IPS DF 4.7 (cell line): ENCODE measurements at regions not wholly inside any gene's neighbourhood (a gene's known extent, or its start where the extent isn't known, plus 50 kb on each side); places are given as distances from the start of the nearest gene placed in this dataset.
A peak's percentile ranks its signal among the peaks of the same experiment; 100 is the strongest.

ENCODE experiments used
- DNase-seq: peaks from one replicate; pipeline ENCODE4 v3.0.0-alpha.2; 2013; ENCODE audit warnings: low spot score; ENCODE audit errors: extremely low read depth

DNA sequence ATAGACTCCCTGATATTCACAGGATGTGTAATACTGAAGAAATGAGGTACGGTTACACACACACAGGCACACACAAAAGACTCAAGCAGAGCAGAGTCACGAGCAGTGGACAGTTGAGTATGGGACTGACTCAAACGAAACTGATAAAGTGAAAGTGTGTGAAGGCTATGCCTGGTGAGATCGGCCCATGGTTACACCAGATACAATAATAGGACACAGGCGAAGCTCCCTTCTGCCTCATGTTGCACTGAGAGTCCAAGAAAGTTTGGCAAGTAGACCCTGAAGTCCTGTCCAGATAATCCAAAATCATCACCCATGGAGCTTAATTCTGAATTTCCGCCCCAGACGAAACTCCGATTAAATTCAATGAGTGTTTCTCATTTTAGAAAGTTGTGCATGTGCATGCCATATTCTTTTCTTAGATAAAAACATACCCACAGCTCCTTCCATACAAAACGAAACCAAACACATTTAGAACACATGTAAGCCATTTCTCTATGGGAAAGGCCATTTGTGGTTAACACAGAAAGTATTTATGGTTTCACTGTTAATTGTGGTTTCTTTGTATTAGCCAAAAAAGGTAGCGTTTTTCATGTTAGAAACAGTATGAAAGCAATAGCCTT is 567.6 kb downstream of the PLCL1 start:
- no peak for DNase-seq

DNA sequence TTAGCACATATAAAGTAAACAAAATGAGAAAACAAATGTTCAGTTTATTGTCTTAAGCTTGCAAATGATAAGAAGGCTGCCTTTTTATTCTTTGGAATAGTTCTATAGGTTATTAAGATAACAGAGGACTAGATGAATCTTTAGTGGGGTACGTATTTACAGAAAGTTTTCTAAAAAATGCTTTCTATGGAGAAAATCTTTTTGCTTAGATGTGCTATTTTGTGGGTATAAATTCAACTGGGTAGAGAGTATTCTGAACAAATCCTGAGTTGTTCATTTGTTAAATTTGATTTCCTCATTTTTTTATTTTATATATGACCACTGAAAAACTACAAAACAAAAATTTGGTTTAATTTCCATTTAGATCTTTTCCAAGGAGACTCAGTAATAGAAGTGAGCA is 566.9 kb downstream of the PLCL1 start:
- no peak for DNase-seq

DNA sequence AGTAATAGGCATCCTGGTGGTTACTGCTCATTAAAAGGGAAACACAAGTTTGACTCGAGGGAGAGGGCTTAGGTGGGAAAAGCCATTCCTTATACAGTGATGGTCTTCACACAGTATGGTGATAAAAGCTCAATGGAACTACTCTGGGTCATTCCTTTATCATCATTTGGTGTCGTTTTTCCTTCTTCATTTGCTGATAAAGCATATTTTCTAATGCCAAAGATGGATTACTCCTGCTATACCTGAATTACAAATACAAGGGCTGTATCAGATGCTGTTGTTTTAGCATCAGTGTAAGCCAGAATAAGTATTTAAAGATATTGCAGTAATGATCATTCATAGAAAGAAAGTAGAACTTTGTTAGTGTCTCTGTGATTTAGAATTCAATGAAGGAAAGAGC is 563.7 kb downstream of the PLCL1 start:
- DNase-seq, result no peak

DNA sequence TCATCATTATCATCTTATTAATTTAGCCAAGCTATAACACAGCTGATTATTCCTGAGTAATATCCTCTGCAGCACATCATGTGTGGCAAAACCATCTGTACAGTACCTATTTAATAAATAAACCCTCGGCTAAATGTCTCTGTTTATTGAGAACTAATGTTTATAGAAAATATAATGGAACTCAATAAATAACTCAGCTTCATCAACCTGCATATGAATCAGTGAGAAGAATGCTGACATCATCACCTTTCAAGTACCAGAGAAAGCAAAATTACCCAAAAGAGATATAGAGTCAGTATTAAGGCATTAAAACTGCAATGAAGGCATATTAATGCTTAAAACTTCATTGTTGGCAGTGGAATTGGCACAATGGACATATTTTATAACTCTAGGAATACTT is 558.3 kb downstream of the PLCL1 start:
- DNase-seq, result no peak

DNA sequence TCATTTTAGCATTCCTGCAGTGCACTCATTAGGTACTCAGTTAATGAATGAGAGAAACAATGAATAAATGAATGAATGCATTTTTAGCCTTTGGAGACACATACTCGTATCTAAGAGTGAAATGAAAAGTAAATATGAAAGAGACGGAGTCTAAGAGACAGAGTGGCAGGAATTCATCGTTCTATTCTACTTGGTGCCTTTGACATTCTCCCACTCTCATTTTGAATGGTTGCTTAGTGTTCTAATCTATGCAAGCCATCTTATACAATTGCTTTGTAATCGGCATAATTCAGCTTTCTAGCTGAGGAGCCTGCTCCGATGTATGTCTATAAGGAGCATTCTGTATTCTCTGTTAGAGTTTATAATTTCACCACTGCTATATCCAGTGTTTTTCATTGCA is 554.9 kb downstream of the PLCL1 start:
- no peak for DNase-seq

DNA sequence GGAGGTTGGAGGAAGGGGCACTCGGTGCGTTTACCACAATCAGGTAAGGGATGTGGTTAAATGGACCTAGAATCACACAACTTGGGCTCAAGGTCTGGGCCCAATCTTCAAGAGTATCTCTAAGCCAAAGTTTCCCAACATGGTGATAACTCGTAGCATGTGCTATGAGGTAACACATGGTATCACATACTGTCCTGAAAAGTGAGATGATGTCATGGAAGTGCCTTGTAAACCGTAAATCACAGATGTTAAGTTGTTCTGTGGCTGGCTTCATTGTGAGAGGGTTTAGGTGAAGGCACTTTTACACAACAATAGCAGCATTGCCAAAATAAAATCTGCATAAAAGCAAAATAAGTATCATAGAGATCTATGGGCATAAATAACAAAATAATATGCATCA is 551.8 kb downstream of the PLCL1 start:
- DNase-seq, result no peak

DNA sequence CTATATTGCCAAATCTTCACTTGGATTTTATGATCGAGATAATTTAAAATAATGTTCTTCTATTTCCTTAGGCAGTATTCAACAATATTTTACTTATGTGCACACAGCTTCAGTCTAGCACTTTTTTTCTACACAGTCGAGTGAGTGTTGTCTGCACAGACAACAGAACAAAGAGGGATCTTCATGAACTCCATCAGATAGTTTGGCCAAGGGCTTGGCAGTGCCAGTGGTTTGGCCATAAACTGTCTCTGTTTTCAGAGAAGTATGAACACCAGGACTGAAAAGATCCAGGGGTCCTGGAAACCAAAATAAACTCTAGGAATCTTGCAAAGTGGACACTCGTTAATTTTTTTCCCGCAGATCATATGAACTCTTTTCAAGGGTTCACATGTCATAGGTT is 547.3 kb downstream of the PLCL1 start:
- no peak for DNase-seq

DNA sequence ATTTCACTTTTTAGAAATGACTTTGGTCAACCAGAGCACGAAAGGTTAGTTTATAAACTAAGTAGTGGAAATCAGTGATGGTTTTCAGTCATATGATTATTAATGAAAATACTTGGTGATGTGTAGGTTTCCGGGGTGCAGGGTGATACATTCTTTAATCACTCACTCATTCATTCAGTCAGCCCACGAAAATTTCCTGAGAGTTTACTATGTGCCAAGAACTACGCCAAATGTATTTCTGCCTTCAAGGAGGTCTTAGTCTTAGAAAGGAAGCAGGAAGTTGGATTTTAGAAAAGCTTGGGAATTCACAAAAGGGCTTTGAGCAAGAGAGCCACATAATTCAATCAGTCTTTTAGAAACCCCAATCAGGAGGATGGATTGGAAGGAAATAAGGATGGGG is 543.6 kb downstream of the PLCL1 start:
- no peak for DNase-seq

DNA sequence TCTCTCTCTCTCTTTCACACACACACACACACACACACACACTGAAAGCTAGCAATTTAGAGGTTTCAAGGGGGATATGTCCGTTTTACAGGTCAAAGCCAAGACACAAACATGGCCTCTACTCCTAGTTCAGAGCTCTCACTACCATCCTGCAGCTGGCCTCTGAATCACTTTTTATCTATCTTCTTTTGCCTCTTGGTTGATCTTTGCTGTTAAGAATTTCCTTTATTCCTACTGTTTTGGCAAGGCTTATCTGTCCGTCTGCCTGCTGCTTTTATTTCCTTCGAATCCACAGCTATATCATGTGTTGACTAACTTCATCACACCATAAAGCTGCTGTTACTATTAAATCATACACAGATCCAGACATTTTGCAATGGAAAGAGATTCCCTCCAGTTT is 543.0 kb downstream of the PLCL1 start:
- DNase-seq, result no peak

DNA sequence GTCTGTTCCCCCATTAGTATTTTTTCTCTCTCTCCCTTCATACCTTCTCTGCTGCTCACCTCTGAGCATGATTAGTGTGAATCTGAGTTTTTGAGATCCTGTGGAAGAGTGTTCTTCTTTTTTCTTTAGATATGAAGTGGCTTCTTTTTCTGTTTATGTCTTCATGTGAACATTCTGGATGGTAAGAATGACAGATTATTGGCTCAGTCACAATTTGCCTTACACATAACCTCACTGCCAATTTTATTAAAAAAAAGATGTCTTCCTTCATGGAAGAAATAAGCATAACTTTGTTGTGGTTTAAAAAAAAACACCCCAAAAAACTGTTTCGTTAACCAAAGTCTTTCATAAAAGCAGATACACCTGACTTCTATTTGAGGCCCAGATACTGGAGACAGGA is 539.1 kb downstream of the PLCL1 start:
- DNase-seq, result no peak

DNA sequence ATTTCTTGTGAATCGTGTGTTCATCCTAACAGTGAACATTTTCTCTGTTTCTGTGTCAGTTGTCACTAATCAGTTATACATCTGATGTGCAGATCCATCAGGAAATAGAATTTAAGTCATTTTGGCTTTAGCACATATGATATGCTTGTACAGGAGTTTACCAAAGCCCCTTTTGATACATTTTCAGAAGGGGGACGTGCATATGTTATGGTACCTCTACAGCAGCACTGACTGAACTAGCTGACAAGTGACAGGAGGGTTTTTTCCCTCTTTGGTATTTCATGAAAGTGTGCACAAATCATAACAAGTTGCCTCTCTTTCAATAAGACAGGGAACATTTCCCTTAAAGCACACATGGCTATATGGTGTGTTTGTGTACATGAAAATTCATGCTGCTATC is 536.5 kb downstream of the PLCL1 start:
- DNase-seq, result no peak

DNA sequence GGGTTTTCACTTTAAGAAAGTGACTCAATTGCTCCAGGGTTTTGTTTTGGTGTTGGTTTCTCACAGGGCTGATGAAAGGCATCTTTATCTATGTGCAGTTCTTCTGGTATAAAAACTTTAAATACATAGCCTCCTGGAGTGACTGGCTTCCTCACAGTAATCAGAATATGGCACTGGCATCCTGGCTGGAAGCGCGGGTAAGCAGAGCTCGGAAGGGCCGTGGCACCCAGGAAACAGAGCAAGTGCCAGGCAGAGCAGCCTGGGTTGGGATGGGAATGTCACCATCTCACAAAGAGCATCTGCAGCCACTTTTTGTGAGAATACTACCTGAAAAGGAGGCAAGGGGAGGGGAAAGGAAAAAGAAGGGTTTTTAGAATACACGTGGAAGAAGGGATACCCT is 534.7 kb downstream of the PLCL1 start:
- no peak for DNase-seq

DNA sequence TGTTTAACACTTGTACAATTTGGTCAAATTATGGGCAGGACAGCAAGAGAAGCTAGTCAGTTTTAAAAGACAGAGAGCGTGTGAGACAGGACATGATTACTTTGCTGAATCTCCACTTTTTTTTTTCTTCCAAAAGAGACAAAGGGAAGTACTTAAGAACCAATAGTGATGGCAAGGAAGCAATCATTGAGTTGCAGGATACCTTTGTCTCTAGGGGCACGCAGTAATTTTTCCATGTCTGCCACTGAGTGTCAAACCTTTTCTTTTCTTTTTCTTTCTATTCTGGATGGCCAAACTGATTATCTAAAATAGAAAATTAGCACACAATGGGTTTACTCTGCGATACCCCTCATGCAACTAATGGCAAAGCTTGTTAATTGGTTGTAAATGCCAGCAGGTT is 533.0 kb downstream of the PLCL1 start:
- peak; percentile 11 for DNase-seq

DNA sequence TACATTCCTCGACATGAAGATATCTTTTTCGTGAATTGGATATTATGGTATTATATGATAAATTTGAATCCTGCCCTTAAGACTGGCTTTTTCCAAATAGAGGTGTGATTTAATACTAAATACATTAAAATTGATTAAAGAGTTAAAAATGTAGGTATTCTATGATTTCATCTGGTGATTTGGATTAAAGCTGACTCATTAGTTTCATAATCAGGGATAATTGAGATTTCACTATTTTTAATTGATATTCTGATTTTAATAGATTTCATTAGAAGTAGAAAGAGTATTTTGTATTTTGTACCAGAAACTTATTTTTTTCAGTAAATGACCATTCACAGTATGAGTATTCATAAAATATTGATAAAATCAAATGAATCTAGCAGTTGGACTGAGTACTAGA is 524.1 kb downstream of the PLCL1 start:
- DNase-seq, result no peak

DNA sequence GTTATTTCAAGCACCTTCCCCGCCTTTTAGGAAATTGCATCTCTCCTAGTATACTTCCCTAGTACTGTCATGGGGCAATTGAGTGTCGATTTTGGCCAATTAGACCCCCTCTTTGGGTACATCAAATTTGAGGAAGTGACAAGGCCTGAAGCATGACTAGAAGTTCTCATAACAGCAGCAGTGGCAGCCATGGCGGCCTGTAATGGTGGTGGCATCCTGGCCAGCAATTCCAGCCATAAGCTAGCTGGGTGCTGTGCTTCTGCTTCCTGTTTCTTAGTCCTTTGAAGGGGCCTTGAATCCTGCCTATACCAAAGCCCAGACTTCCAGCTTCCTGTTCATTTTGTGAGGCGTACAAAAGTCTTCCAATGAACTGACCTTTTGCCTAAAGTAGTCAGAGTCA is 523.1 kb downstream of the PLCL1 start:
- DNase-seq, result no peak

DNA sequence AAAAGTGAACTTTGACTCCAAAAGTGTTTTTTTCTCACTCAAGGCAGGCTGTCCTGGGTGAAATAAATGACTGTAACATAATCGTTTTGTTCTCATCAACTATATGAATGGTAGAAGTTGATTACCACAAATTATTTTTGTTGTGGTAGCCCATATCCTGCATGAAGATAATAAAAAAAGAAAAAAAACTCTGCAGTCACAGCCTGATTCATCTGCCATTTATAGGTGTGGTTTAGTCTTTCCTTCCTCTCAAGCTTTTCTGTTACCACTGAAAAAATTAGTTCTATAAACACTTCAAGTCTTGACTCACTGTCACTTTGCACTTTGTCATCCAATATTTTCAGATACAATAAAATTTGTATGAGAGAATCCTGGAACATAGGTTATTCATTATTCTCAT is 522.0 kb downstream of the PLCL1 start:
- no peak for DNase-seq

DNA sequence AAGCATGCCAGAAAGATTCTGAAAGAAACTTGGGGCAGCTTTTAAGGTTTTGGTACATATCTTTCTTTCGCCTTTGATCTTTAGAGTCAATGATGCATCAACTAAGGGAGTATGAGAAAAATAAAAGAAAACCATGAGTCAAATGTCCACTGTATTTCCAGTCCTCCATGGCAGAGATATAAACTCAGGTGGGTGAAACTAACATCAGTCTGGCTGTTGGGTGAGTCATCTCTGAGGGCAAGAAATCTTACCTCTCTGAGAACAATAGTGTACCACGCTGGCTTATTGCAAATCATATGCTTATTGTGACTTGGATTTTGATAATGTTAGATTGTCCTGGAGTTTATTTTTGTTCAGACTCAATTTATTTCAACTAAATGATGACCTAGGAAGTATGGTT is 521.0 kb downstream of the PLCL1 start:
- DNase-seq, result no peak

DNA sequence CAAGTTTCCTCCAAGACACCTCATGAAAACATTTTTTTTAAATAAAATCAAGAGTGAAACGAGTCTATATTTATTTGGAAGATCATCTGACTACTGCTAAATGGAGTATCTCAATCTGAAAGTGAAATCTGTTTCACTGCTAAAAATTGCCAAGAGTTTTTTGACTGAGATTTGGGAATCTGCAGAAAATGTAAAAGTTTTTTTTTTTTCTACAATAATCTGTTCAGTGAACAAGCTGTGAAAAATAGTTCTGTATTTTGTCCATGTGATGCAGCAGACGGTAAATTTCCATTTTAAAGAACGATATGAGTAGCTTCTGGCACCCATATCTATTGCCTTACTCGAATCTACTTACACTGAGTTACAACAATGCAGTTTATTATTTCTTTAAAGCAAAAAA is 519.7 kb downstream of the PLCL1 start:
- no peak for DNase-seq

DNA sequence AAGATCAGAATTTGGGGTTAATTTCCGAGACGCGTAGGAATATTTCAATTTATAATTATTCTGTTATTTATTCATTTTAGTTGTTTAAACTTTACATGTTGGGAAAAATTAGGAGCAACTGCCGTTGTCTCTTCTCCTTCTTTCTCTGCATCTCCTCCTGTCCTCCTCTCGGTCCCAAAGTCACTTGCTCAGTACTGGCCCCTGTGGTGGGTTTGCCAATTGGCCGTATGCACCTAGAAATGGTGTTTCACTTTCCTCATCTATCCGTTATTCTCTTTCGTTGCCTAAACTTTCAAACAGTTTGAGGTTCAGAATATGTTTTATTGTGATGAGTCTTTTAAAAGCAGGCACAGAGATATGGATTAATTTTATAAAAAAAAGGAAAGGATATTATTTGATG is 517.9 kb downstream of the PLCL1 start:
- DNase-seq, result no peak

DNA sequence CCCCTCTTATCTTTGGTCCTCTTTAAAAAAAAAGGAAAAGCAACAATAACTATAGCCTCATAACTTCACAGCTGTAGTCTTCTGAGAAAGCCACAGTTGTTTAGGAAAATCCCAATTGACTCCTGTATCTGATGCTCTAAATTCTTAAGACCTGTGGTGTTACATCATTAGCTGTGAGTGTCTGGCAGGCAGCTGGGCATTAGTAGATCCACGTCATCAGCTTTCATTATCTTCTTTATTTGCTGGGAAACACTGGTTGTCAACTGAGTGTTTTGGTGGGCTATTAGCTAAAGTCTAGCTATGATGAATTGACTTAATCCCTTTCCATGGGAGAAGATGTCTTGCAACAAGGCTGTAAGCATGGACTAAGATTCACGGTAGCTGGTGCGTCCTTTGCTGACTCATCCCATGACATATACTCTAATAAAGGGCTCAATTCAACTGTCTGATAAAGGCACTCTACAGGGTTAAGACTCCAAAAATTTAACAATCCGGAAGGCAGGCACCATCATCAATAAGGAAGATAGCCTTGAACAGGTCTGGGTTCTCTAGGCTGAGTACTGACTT is 517.2 kb downstream of the PLCL1 start:
- DNase-seq, result no peak

DNA sequence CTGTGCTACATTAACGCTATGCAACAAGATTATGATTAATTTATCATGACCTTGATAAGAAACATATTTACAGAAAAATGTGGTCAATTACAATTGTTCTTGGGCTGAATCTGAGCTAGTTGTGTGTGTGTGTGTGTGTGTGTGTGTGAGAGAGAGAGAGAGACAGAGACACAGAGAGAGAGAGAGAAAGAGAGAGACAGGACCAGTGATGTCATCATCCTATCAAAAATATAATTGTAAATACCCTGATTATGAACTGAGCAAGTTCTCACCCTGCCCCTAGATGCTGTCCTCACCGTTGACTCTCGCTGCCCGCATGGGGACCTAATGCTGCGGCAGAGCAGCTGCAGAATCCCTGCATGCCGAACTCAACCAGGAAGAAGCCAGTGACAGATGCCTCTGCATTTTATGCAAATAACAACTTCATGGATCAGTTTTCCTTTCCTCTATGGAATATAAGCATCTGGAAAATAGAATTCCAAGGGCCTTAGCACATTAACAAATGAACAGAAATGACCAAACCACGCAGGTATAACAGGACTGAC is 512.5 kb downstream of the PLCL1 start:
- no peak for DNase-seq

DNA sequence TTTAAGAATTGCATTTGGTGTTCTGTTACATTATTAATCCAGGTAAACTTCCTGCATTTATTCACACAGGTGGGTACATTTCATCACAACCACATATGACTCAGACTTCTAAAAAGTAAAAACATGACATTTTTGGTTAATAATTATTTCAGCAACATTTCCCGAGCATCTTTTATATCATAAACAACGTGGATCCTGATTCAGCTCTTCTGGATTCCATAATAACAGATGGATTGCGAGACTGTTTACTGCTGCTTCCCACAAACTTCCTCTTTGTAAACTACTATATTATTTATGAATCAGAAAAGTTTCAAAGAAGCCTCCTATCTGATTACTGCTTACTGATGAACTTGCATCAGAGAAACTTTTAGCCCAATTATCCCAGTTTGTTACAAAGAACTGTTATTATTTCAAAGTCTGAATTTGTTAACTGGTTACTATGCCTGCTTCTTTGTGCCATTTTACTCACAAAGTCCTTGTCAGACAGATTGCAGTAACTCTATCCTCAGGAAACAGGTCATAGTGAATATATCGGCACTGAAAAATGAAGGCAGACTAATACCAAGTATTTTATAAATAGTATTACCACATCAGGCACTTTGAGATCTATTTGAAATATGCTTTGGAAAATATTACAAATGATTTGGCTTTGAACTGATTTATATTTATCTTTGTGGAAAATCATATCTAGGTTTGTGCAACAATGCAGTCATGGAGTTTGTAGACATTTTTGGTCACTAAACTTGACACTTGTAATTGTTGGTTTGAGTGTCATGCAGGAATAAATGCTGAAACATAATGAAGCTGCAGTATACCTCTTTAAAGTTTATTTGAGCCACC is 511.6 kb downstream of the PLCL1 start:
- DNase-seq, result no peak
